ENCODE measurements at regions not wholly inside any gene's neighbourhood (a gene's known extent, or its start where the extent isn't known, plus 50 kb on each side); places are given as distances from the start of the nearest gene placed in this dataset.

DNA sequence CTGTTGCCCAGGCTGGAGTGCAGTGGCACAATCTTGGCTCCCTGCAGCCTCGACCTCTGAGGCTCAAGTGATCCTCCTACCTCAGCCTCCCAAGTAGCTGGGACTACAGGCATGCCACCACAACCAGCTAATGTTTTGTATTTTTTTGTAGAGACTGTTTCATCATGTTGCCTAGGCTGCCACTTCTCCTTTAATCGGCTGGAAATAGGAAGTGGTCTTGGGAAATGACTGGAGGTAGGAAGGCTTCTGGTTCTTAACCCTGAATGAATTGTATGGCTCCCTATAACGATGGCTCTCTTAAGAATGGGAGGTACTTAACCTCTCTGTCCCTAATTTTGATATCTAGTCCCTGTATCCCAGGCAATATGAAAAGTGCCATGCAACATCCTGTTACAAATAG lies 113.9 kb upstream of the USP15 start:
- no peaks in the 10 kb centered on the region for H3K36me3 Mint-ChIP-seq
- peaks cover 9% of the 10 kb centered on the region for H3K9me3 Mint-ChIP-seq
- peaks cover 5% of the 10 kb centered on the region for H3K4me1 Mint-ChIP-seq
- ChIA-PET CTCF (no interaction called here), POLR2A (no interaction called here)
- no peak overlapping the region for H3K4me3 Mint-ChIP-seq
- H3K27ac Mint-ChIP-seq = no peak overlapping the region
- no peak for DNase-seq (ENCODE audit: low spot score)
- no peak for ATAC-seq
- no peaks in the 10 kb centered on the region for H3K27me3 Mint-ChIP-seq (ENCODE audit: low read depth)
- TF ChIP-seq JAZF1 (CRISPR knock-in tag; IDR thresholded peaks at IDR 0.05) = no peak
- no peak for TF ChIP-seq PRDM15 (CRISPR knock-in tag; IDR thresholded peaks at IDR 0.05)
- TF ChIP-seq MAX (CRISPR knock-in tag; IDR thresholded peaks at IDR 0.05) = no peak
- TF ChIP-seq SMAD4 (CRISPR knock-in tag; IDR thresholded peaks at IDR 0.05) = no peak
- TF ChIP-seq KAT7 (CRISPR knock-in tag; IDR thresholded peaks at IDR 0.05; ENCODE audit: borderline replicate concordance) = no peak
- TF ChIP-seq TEAD1 (CRISPR knock-in tag; IDR thresholded peaks at IDR 0.05) = no peak

- ChIA-PET POLR2A (no interaction called here), CTCF (no interaction called here)
- Mint-ChIP-seq H3K4me3 (no peak overlapping the region), H3K27me3 (ENCODE audit: low read depth) (no peaks in the 10 kb centered on the region), H3K27ac (no peak overlapping the region), H3K4me1 (no peaks in the 10 kb centered on the region), H3K9me3 (no peaks in the 10 kb centered on the region), H3K36me3 (no peaks in the 10 kb centered on the region)
- ATAC-seq (no peak), DNase-seq (ENCODE audit: low spot score) (no peak)
- TF ChIP-seq E2F1 (CRISPR knock-in tag; IDR thresholded peaks at IDR 0.05) = no peak
- no peak for TF ChIP-seq TEAD4 (CRISPR knock-in tag; IDR thresholded peaks at IDR 0.05)
- no peak for TF ChIP-seq HMGA2 (CRISPR knock-in tag; IDR thresholded peaks at IDR 0.05)
- no peak for TF ChIP-seq CREM (CRISPR knock-in tag; IDR thresholded peaks at IDR 0.05)
- no peak for TF ChIP-seq ARID4B (CRISPR knock-in tag; IDR thresholded peaks at IDR 0.05; ENCODE audit: borderline replicate concordance)
- no peak for TF ChIP-seq FOXJ3 (CRISPR knock-in tag; IDR thresholded peaks at IDR 0.05; ENCODE audit: borderline replicate concordance)
- TF ChIP-seq SOX15 (CRISPR knock-in tag; IDR thresholded peaks at IDR 0.05) = no peak
- no peak for TF ChIP-seq STAT6 (CRISPR knock-in tag; conservative IDR thresholded peaks at IDR 0.05; ENCODE audit: low read depth)
- TF ChIP-seq ZNF416 (CRISPR knock-in tag; IDR thresholded peaks at IDR 0.05) = no peak
- no peak for TF ChIP-seq IRF1 (CRISPR knock-in tag; IDR thresholded peaks at IDR 0.05)
- no peak for TF ChIP-seq ZNF121 (CRISPR knock-in tag; IDR thresholded peaks at IDR 0.05)
- TF ChIP-seq JUN (CRISPR knock-in tag; IDR thresholded peaks at IDR 0.05) = no peak
- TF ChIP-seq USF1 (CRISPR knock-in tag; IDR thresholded peaks at IDR 0.05) = no peak
- TF ChIP-seq, protein P1, sequence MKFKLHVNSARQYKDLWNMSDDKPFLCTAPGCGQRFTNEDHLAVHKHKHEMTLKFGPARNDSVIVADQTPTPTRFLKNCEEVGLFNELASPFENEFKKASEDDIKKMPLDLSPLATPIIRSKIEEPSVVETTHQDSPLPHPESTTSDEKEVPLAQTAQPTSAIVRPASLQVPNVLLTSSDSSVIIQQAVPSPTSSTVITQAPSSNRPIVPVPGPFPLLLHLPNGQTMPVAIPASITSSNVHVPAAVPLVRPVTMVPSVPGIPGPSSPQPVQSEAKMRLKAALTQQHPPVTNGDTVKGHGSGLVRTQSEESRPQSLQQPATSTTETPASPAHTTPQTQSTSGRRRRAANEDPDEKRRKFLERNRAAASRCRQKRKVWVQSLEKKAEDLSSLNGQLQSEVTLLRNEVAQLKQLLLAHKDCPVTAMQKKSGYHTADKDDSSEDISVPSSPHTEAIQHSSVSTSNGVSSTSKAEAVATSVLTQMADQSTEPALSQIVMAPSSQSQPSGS (CRISPR knock-in tag; IDR thresholded peaks at IDR 0.05; ENCODE audit: borderline replicate concordance, low read depth) = no peak
- TF ChIP-seq NFE2L1 (CRISPR knock-in tag; IDR thresholded peaks at IDR 0.05) = no peak
Observed at GRCh38 chr12:62158013-62158412, 102.2 kb upstream of the USP15 start.
